ENCODE measurements at regions not wholly inside any gene's neighbourhood (a gene's known extent, or its start where the extent isn't known, plus 50 kb on each side); places are given as distances from the start of the nearest gene placed in this dataset.

GRCh38 chr18:10067670-10068659 is 154.1 kb downstream of the VAPA start:
- no peaks in the 10 kb centered on the region for H3K4me1 Mint-ChIP-seq (ENCODE audit: low read depth)
- H3K4me3 Mint-ChIP-seq: no peak overlapping the region
- no peaks in the 10 kb centered on the region for H3K27me3 Mint-ChIP-seq (ENCODE audit: insufficient read depth)
- H3K27ac Mint-ChIP-seq: no peak overlapping the region
- intact Hi-C loops (cut with micrococcal nuclease): no loop called here
- no peaks in the 10 kb centered on the region for H3K36me3 Mint-ChIP-seq (ENCODE audit: low read depth)
- DNase-seq (ENCODE audit: low spot score): no peak
- H3K9me3 Mint-ChIP-seq: no peaks in the 10 kb centered on the region

- H3K4me3 Mint-ChIP-seq: no peak overlapping the region
- H3K4me1 Mint-ChIP-seq (ENCODE audit: low read depth): peaks cover under 1% of the 10 kb centered on the region
- no peaks in the 10 kb centered on the region for H3K9me3 Mint-ChIP-seq
- H3K27ac Mint-ChIP-seq: no peak overlapping the region
- intact Hi-C loops (cut with micrococcal nuclease): no loop called here
- H3K27me3 Mint-ChIP-seq (ENCODE audit: insufficient read depth): no peaks in the 10 kb centered on the region
- no peak for DNase-seq (ENCODE audit: low spot score)
- H3K36me3 Mint-ChIP-seq (ENCODE audit: low read depth): no peaks in the 10 kb centered on the region
Observed at GRCh38 chr18:10068766-10069567, 155.2 kb downstream of the VAPA start.

- Mint-ChIP-seq H3K27me3 (ENCODE audit: insufficient read depth) (no peaks in the 10 kb centered on the region), H3K4me1 (ENCODE audit: low read depth) (peaks cover 10% of the 10 kb centered on the region), H3K36me3 (ENCODE audit: low read depth) (no peaks in the 10 kb centered on the region), H3K9me3 (no peaks in the 10 kb centered on the region), H3K4me3 (no peak overlapping the region), H3K27ac (no peak overlapping the region)
- intact Hi-C loops (cut with micrococcal nuclease): no loop called here
- DNase-seq (ENCODE audit: low spot score): no peak
Observed at GRCh38 chr18:10070561-10071000, 156.8 kb downstream of the VAPA start.

GRCh38 chr18:10072671-10073175 is 158.9 kb downstream of the VAPA start:
- DNase-seq (ENCODE audit: low spot score): no peak
- H3K9me3 Mint-ChIP-seq: no peaks in the 10 kb centered on the region
- H3K27me3 Mint-ChIP-seq (ENCODE audit: insufficient read depth): no peaks in the 10 kb centered on the region
- H3K4me1 Mint-ChIP-seq (ENCODE audit: low read depth): peaks cover 10% of the 10 kb centered on the region
- no peak overlapping the region for H3K4me3 Mint-ChIP-seq
- H3K27ac Mint-ChIP-seq: no peak overlapping the region
- intact Hi-C loops (cut with micrococcal nuclease): no loop called here
- no peaks in the 10 kb centered on the region for H3K36me3 Mint-ChIP-seq (ENCODE audit: low read depth)

- no peaks in the 10 kb centered on the region for H3K36me3 Mint-ChIP-seq (ENCODE audit: low read depth)
- H3K4me1 Mint-ChIP-seq (ENCODE audit: low read depth): peaks cover 10% of the 10 kb centered on the region
- DNase-seq (ENCODE audit: low spot score): no peak
- intact Hi-C loops (cut with micrococcal nuclease): no loop called here
- no peak overlapping the region for H3K4me3 Mint-ChIP-seq
- no peaks in the 10 kb centered on the region for H3K9me3 Mint-ChIP-seq
- H3K27me3 Mint-ChIP-seq (ENCODE audit: insufficient read depth): no peaks in the 10 kb centered on the region
- no peak overlapping the region for H3K27ac Mint-ChIP-seq
Observed at GRCh38 chr18:10074110-10074509, 160.3 kb downstream of the VAPA start.

GRCh38 chr18:10074728-10075127 is 160.9 kb downstream of the VAPA start:
- H3K4me3 Mint-ChIP-seq: no peak overlapping the region
- intact Hi-C loops (cut with micrococcal nuclease): no loop called here
- no peaks in the 10 kb centered on the region for H3K9me3 Mint-ChIP-seq
- no peak overlapping the region for H3K27ac Mint-ChIP-seq
- no peak for DNase-seq (ENCODE audit: low spot score)
- no peaks in the 10 kb centered on the region for H3K36me3 Mint-ChIP-seq (ENCODE audit: low read depth)
- H3K4me1 Mint-ChIP-seq (ENCODE audit: low read depth): peaks cover 10% of the 10 kb centered on the region
- H3K27me3 Mint-ChIP-seq (ENCODE audit: insufficient read depth): no peaks in the 10 kb centered on the region

- intact Hi-C loops (cut with micrococcal nuclease): no loop called here
- Mint-ChIP-seq H3K27ac (no peak overlapping the region), H3K9me3 (peaks cover 4% of the 10 kb centered on the region), H3K4me3 (no peak overlapping the region), H3K36me3 (ENCODE audit: low read depth) (no peaks in the 10 kb centered on the region), H3K4me1 (ENCODE audit: low read depth) (peaks cover 10% of the 10 kb centered on the region), H3K27me3 (ENCODE audit: insufficient read depth) (no peaks in the 10 kb centered on the region)
- no peak for DNase-seq (ENCODE audit: low spot score)
Observed at GRCh38 chr18:10076502-10077030, 162.8 kb downstream of the VAPA start.

- H3K4me3 Mint-ChIP-seq: no peak overlapping the region
- peaks cover 14% of the 10 kb centered on the region for H3K9me3 Mint-ChIP-seq
- H3K4me1 Mint-ChIP-seq (ENCODE audit: low read depth): peaks cover 10% of the 10 kb centered on the region
- no peaks in the 10 kb centered on the region for H3K27me3 Mint-ChIP-seq (ENCODE audit: insufficient read depth)
- no peak for DNase-seq (ENCODE audit: low spot score)
- H3K27ac Mint-ChIP-seq: no peak overlapping the region
- intact Hi-C loops (cut with micrococcal nuclease): no loop called here
- H3K36me3 Mint-ChIP-seq (ENCODE audit: low read depth): peaks cover 4% of the 10 kb centered on the region
Observed at GRCh38 chr18:10077986-10078385, 164.2 kb downstream of the VAPA start.

GRCh38 chr18:10080372-10080771 is 166.6 kb downstream of the VAPA start:
- H3K27me3 Mint-ChIP-seq (ENCODE audit: insufficient read depth): no peaks in the 10 kb centered on the region
- H3K27ac Mint-ChIP-seq: no peak overlapping the region
- no peak overlapping the region for H3K4me3 Mint-ChIP-seq
- peaks cover 4% of the 10 kb centered on the region for H3K36me3 Mint-ChIP-seq (ENCODE audit: low read depth)
- peaks cover 23% of the 10 kb centered on the region for H3K9me3 Mint-ChIP-seq
- H3K4me1 Mint-ChIP-seq (ENCODE audit: low read depth): no peaks in the 10 kb centered on the region
- DNase-seq (ENCODE audit: low spot score): no peak
- intact Hi-C loops (cut with micrococcal nuclease): no loop called here

GRCh38 chr18:10081492-10081891 is 167.7 kb downstream of the VAPA start:
- no peaks in the 10 kb centered on the region for H3K27me3 Mint-ChIP-seq (ENCODE audit: insufficient read depth)
- H3K4me1 Mint-ChIP-seq (ENCODE audit: low read depth): no peaks in the 10 kb centered on the region
- DNase-seq (ENCODE audit: low spot score): no peak
- H3K4me3 Mint-ChIP-seq: no peak overlapping the region
- H3K9me3 Mint-ChIP-seq: peaks cover 23% of the 10 kb centered on the region
- H3K27ac Mint-ChIP-seq: no peak overlapping the region
- peaks cover 4% of the 10 kb centered on the region for H3K36me3 Mint-ChIP-seq (ENCODE audit: low read depth)
- intact Hi-C loops (cut with micrococcal nuclease): no loop called here

GRCh38 chr18:10085416-10085815 is 171.6 kb downstream of the VAPA start:
- no peak for DNase-seq (ENCODE audit: low spot score)
- Mint-ChIP-seq H3K4me1 (ENCODE audit: low read depth) (peaks cover 7% of the 10 kb centered on the region), H3K4me3 (no peak overlapping the region), H3K27me3 (ENCODE audit: insufficient read depth) (no peaks in the 10 kb centered on the region), H3K36me3 (ENCODE audit: low read depth) (peaks cover 4% of the 10 kb centered on the region), H3K9me3 (peaks cover 23% of the 10 kb centered on the region), H3K27ac (no peak overlapping the region)
- intact Hi-C loops (cut with micrococcal nuclease): no loop called here

- intact Hi-C loops (cut with micrococcal nuclease): no loop called here
- Mint-ChIP-seq H3K27ac (no peak overlapping the region), H3K4me1 (ENCODE audit: low read depth) (peaks cover 7% of the 10 kb centered on the region), H3K36me3 (ENCODE audit: low read depth) (peaks cover 4% of the 10 kb centered on the region), H3K9me3 (peaks cover 23% of the 10 kb centered on the region), H3K4me3 (no peak overlapping the region), H3K27me3 (ENCODE audit: insufficient read depth) (no peaks in the 10 kb centered on the region)
- DNase-seq (ENCODE audit: low spot score): no peak
Observed at GRCh38 chr18:10085876-10086275, 172.1 kb downstream of the VAPA start.
